Left ventricle myocardium inferior (tissue), 1 donor: ENCODE measurements at regions not wholly inside any gene's neighbourhood (a gene's known extent, or its start where the extent isn't known, plus 50 kb on each side); places are given as distances from the start of the nearest gene placed in this dataset.

Experiments used
- DNase-seq: peaks from one replicate; pipeline ENCODE4 v3.0.0-alpha.2; 2020
- H3K27ac ChIP-seq: fragments of 200-600 bp; replicated peaks from 2 replicates; pipeline ENCODE4 v1.8.0; 2021
- H3K27me3 ChIP-seq: fragments of 200-600 bp; 2 replicates; pipeline ENCODE4 v1.8.0; 2021; ENCODE audit warnings: low read depth
- H3K36me3 ChIP-seq: fragments of 200-600 bp; 2 replicates; pipeline ENCODE4 v1.8.0; 2021
- H3K4me1 ChIP-seq: fragments of 200-600 bp; 2 replicates; pipeline ENCODE4 v1.8.0; 2021
- H3K4me3 ChIP-seq: fragments of 200-600 bp; 2 replicates; pipeline ENCODE4 v1.8.0; 2021; ENCODE audit warnings: mild to moderate bottlenecking, moderate library complexity
- H3K9me3 ChIP-seq: fragments of 200-600 bp; replicated peaks from 2 replicates; pipeline ENCODE4 v1.8.0; 2021
- intact Hi-C: fragments of 100-400 bp; cut with micrococcal nuclease; formaldehyde crosslinking; loops from one replicate; pipeline ENCODE4 v1.11.0; 2022
- TF ChIP-seq, protein P1 (sequence below): fragments of 200-600 bp; IDR thresholded peaks from 2 replicates; pipeline ENCODE4 v1.8.0; 2021; ENCODE audit warnings: antibody characterized with exemption, mild to moderate bottlenecking, borderline replicate concordance
- donor health status: DM: no; HTN: yes; CAD: no; lungs with severe emphysema.

DNA sequence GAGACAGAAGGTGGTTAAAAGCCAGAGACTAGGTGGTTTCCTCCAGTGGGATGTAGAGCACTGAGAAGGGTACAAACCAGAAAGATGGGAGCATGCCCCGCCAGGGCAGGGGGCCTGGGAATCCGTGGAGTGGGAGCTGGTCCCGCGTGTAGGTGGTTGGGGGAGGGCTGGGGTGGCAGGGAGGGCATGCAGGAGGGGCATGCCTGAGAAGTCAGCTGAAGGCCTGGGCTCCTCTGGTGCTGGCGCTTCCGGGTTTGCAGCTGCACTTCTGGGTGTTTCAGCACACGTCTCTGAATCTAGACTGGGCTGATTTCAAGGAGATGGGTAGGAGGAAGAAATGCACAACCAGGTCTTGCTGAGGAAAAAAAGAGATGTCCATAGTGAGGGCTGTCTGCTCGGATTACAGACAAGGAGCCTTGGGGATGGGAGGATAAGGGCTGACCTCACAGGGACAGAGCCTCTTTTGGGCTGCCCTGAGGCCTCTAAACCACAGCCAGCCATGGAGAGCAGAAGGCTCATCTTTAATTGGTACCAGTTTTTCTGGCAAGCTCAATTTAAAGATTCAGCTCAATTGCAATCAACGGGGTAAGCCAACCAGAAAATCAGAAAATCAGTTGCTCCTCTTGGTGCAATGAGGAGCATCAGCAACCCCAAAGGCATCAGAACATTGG lies 151.9 kb downstream of the FAM43A start:
- Histone ChIP-seq H3K4me1 (peaks cover 14% of the 10 kb centered on the region), H3K4me3 (no peak overlapping the region), H3K27me3 (no peaks in the 10 kb centered on the region), H3K27ac (no peak overlapping the region), H3K36me3 (no peaks in the 10 kb centered on the region), H3K9me3 (no peaks in the 10 kb centered on the region)
- DNase-seq, result no peak
- TF ChIP-seq, protein P1, sequence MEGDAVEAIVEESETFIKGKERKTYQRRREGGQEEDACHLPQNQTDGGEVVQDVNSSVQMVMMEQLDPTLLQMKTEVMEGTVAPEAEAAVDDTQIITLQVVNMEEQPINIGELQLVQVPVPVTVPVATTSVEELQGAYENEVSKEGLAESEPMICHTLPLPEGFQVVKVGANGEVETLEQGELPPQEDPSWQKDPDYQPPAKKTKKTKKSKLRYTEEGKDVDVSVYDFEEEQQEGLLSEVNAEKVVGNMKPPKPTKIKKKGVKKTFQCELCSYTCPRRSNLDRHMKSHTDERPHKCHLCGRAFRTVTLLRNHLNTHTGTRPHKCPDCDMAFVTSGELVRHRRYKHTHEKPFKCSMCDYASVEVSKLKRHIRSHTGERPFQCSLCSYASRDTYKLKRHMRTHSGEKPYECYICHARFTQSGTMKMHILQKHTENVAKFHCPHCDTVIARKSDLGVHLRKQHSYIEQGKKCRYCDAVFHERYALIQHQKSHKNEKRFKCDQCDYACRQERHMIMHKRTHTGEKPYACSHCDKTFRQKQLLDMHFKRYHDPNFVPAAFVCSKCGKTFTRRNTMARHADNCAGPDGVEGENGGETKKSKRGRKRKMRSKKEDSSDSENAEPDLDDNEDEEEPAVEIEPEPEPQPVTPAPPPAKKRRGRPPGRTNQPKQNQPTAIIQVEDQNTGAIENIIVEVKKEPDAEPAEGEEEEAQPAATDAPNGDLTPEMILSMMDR, result no peak
- intact Hi-C loops, result no loop called here

DNA sequence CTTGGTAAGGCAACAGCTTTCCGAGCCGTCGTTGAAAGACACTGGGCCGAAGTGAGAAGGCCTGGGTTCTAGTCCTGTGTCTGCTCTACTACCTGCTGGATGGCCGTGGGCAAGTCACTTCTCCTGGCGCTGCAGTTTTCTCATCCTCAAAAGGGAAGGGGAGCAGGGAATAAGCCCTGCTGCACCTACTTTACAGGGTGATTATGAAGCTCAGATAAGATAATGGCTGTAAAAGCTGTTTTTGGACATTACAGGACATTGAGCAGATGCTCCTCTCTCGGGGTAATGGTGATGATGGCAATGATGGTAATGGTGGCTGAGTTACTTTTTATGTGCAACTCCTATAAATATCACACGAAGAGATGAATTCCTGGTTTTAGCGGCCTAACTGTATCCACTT lies 152.6 kb downstream of the FAM43A start:
- no peaks in the 10 kb centered on the region for H3K9me3 ChIP-seq
- no peak overlapping the region for H3K4me3 ChIP-seq
- DNase-seq, result no peak
- H3K27ac ChIP-seq, result no peak overlapping the region
- TF ChIP-seq, protein P1, result no peak
- H3K36me3 ChIP-seq, result no peaks in the 10 kb centered on the region
- no peaks in the 10 kb centered on the region for H3K27me3 ChIP-seq
- peaks cover 14% of the 10 kb centered on the region for H3K4me1 ChIP-seq
- intact Hi-C loops, result no loop called here

DNA sequence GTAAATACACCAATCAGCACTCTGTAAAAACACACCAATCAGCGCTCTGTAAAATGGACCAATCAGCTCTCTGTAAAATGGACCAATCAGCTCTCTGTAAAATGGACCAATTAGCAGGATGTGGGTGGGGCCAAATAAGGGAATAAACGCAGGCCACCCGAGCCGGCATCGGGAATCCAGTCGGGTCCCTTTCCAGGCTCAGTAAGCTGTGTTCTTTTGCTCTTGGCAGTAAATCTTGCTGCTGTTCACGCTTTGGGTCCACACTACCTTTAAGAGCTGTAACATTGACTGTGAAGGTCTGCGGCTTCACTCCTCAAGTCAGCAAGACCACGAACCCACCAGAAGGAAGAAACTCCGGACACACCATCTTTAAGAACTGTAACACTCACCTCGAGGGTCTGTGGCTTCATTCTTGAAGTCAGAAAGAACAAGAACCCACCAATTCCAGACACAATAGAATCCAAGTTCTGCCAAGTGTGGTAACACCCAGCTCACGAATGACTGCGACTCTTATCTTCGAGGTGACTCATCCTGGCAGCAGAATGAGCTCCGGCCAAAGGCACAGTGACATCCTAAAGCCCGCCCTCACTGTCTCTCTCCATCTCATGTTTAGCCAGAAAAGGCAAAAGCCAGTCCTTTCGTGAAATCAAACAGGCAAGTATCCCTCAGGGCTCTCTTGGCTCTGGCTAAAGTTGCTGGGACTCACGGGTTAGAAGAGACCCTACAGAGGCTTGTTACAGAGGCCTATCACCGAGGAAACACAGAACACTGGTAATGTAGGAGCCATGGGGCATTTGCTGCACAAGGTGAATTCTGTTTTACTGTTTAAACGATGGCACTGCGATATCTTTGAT lies 155.2 kb downstream of the FAM43A start:
- DNase-seq, result no peak
- peak overlapping the region; percentile 32 for H3K27ac ChIP-seq
- no peaks in the 10 kb centered on the region for H3K36me3 ChIP-seq
- no peaks in the 10 kb centered on the region for H3K9me3 ChIP-seq
- intact Hi-C loops, result no loop called here
- H3K4me1 ChIP-seq, result peaks cover 14% of the 10 kb centered on the region
- no peaks in the 10 kb centered on the region for H3K27me3 ChIP-seq
- TF ChIP-seq, protein P1, result no peak
- no peak overlapping the region for H3K4me3 ChIP-seq

DNA sequence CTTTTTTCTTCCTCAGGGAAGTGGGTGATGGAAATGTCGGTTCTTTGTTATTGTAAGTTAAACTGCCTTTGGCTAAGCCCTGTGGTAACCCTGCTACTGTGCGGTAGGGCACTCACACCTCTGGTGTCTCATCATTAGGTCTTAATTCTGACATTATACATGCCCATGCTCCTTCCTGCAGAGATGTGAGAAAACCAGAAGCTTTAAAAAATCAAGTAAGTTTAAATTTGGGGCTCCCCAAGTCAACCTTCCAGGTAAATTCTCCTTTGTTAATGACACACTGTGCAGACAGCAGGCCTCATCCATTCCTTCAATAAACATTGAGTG lies 155.8 kb downstream of the FAM43A start:
- Histone ChIP-seq H3K27me3 (no peaks in the 10 kb centered on the region), H3K27ac (no peak overlapping the region), H3K4me3 (no peak overlapping the region), H3K36me3 (no peaks in the 10 kb centered on the region), H3K9me3 (no peaks in the 10 kb centered on the region), H3K4me1 (peaks cover 14% of the 10 kb centered on the region)
- DNase-seq, result no peak
- intact Hi-C loops, result no loop called here
- TF ChIP-seq, protein P1, result no peak

DNA sequence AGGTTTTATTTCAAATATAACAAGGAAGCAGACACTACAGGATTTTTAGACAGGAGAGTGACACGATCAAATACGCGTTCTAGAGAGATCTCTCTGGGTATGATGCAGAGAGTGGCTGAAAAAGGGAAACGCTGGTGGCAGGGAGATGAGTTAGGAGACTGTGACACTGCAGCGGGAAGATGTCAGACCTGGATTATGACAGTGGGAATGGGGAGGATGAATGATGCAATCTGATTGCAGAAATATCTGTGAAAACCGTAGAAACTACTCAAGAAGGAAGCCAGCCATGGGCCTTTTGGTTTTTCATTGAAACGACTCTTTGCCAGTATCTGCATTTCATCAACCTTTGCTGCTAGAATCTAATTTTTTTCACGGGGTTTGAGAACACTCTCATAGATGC lies 157.9 kb downstream of the FAM43A start:
- no peak for DNase-seq
- TF ChIP-seq, protein P1, result no peak
- Histone ChIP-seq H3K9me3 (no peaks in the 10 kb centered on the region), H3K27me3 (no peaks in the 10 kb centered on the region), H3K36me3 (no peaks in the 10 kb centered on the region), H3K4me3 (no peak overlapping the region), H3K27ac (no peak overlapping the region), H3K4me1 (peaks cover 14% of the 10 kb centered on the region)
- intact Hi-C loops, result no loop called here
